GM18507 (cell line): ENCODE measurements at regions not wholly inside any gene's neighbourhood (a gene's known extent, or its start where the extent isn't known, plus 50 kb on each side); places are given as distances from the start of the nearest gene placed in this dataset.

Experiments used
- DNase-seq: peaks from one replicate; pipeline ENCODE4 v3.0.0; 2011; ENCODE audit warnings: low read depth; ENCODE audit not compliant: insufficient read length; ENCODE audit errors: extremely low spot score
- FAIRE-seq: peaks from 2 replicates; lab custom pipeline; 2011; peaks lifted over from hg19 to GRCh38; lab: Jason Lieb, UNC

- DNase-seq (no peak), FAIRE-seq (no peak)
These were observed 279.0 kb downstream of the PTPRU start for GRCh38 chr1:29515170-29515955.

GRCh38 chr1:29514361-29515169 is 278.2 kb downstream of the PTPRU start:
- DNase-seq = no peak
- no peak for FAIRE-seq

DNA sequence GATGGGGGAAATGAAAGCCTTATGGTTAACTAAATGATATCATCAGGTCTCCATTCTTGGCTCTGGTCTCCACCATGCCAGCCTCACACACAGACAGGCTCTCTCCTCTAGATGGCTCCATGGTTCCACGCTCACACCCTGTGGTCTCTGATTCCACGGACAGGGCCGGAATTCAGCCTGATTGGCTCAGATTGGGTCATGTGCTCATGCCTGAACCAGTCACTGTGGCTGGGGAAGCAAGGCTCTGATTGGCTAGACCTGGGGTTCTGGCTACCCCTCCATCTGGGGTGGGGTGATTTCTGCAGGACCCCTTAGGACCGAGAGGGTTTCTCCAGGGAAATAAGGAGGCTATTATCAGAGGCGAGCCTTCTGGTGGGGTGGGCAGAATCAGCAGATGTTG is 277.0 kb downstream of the PTPRU start:
- FAIRE-seq (peak; percentile 56), DNase-seq (no peak)

GRCh38 chr1:29511436-29511835 is 275.1 kb downstream of the PTPRU start:
- DNase-seq = no peak
- no peak for FAIRE-seq

GRCh38 chr1:29508458-29509107 is 272.3 kb downstream of the PTPRU start:
- DNase-seq = no peak
- no peak for FAIRE-seq

DNA sequence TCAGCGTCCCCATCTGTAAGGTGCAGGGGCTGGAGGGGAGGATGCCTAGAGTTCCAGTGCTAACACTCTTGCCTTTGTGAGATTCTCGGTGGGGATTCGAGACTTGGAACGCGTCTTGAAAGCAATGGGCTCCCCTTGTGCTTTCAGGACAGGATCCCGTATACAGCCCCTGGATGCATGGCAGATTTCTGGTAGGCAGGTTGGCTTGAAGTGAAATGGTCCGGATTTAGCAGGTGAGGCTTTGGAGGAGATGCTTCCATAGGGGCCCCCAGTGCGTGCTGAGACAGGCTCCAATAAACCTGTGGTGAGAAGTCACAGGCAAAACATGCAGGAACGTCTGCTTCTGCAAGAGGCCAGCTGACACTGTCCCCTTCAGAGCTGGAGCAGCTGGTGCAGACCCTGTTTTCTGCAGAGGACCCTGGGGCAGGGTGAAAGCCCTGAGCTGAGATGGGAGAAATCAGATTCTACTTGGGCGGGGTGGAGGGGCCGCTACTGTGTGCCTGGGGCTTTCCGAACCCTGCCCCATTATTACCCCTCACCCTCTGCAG is 270.4 kb downstream of the PTPRU start:
- FAIRE-seq (no peak), DNase-seq (no peak)

DNA sequence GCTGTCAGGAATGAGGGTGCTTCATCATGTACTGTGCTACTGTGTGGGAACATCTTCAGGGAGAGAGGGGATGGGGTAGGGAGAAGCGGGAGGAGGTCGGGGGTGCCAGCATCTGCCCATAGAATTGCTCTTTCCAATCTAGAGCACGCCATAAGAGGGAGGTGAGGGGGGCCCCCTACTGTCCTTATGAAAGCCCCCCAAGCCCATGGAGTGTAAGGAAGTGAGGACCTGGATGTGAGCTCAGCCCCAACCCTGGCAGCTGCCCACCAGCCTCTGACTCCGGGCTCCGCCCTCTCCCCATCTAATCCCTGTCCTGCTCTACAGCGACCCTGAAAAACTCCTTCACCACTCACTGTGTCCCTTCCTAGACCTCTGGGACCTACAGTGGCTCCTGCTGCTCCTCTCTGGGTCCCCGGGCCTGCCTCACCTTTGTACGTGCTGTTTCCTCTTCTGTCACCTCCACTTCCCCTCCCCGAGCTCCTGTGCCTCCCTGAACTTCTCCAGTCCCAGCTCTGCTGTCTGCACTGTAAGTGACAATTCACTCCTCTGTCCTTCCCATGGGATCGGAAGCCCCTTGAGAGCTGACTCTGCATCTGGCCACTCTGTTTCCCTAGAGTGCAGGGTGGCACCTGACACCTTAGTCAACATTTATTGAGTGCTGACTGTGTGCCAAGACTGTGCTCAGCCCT is 269.4 kb downstream of the PTPRU start:
- no peak for DNase-seq
- FAIRE-seq = no peak

GRCh38 chr1:29504709-29505410 is 268.5 kb downstream of the PTPRU start:
- DNase-seq = no peak
- FAIRE-seq = no peak

DNA sequence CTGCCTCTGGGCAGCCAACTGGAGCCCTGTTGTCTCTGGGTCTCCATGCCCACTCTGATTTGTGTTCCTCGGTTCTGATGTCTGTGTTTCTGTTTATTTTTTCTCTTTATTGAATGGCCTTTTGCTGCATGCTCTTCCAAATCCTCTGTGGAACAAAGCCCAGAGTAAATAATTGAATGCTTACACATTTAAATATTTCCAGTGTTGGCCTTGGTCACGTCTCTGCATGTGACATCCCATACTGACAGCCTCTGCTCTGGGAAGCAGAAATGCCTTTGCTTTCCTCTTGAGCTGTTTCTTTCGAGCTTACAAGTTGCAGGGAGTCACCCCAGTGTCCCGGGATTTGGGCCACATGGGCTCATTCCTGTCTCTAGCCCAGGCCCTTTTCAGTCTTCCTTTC is 267.9 kb downstream of the PTPRU start:
- FAIRE-seq (no peak), DNase-seq (no peak)

- FAIRE-seq (no peak), DNase-seq (no peak)
These were observed 266.9 kb downstream of the PTPRU start for GRCh38 chr1:29502911-29503840.

GRCh38 chr1:29502225-29502910 is 266.0 kb downstream of the PTPRU start:
- FAIRE-seq (no peak), DNase-seq (no peak)

GRCh38 chr1:29501227-29501976 is 265.1 kb downstream of the PTPRU start:
- FAIRE-seq = no peak
- DNase-seq = no peak

DNA sequence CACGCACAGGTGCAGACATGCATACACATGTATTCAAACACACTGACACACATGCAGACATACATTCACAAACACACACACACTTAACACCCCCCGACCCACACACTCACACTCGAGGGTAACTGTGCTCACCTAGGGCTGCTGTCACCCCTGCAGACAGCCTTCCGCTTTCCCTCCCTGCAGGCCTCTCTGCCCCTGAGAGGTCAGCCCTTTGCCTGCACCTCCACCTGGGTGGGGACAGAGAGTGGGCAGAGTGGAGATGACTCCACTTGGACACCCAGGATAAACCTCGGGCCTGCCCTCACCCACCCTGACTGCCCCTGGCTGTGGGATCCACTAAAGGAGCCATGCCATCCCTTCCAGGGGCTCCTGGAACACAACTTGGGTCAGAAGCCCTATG is 264.3 kb downstream of the PTPRU start:
- no peak for DNase-seq
- no peak for FAIRE-seq

DNA sequence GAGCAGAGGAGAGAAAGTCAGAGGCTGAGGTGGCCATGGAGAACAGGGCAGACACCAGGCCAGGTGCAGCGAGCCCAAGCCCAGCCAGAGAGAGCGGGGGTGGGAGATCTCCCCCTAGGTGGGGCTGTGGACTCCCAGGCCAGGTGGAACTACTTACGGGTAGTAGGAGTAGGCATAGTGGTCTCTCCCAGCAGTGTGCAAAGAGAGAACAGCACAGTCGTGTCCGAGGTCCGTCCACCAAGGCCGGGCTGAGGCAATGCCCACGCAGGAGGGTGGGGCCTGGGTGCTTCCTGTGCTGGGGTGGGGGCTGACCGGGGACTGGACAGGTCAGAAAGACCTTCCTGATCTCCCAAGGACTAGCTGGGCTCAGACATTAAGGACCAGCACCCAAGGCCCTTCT is 263.7 kb downstream of the PTPRU start:
- DNase-seq (no peak), FAIRE-seq (no peak)

GRCh38 chr1:29499104-29499650 is 262.9 kb downstream of the PTPRU start:
- DNase-seq (no peak), FAIRE-seq (no peak)
